H1 (cell line): ENCODE measurements at regions not wholly inside any gene's neighbourhood (a gene's known extent, or its start where the extent isn't known, plus 50 kb on each side); places are given as distances from the start of the nearest gene placed in this dataset.

Experiments
- CTCF ChIA-PET: fragments of 300-600 bp; sonication (Branson Sonifier 250); formaldehyde crosslinking; loops from one replicate; lab custom pipeline; 2021; ENCODE audit not compliant: partially characterized antibody; lab: Charles Lee
- POLR2A ChIA-PET: fragments of 300-600 bp; sonication (Branson Sonifier 250); formaldehyde crosslinking; loops from one replicate; lab custom pipeline; 2021; ENCODE audit warnings: inconsistent platforms; ENCODE audit not compliant: partially characterized antibody; lab: Charles Lee
- DNase-seq, 2 experiments: peaks; one replicate each; pipeline versions ENCODE4 v3.0.0 to v3.0.0-alpha.2; 2010 to 2022; ENCODE audit warnings: low spot score in 2 of 2, low read depth in 1 of 2, mixed read lengths in 1 of 2
- FAIRE-seq: peaks from 2 replicates; lab custom pipeline; 2011; peaks lifted over from hg19 to GRCh38; lab: Jason Lieb, UNC
- H2AFZ ChIP-seq: 2 replicates; pipeline ENCODE4 v1.8.1; 2012; ENCODE audit warnings: low read length, inconsistent platforms
- H2AK5ac ChIP-seq: 2 replicates; pipeline ENCODE4 v1.6.1; 2013; ENCODE audit warnings: low read depth, low read length
- H2BK120ac ChIP-seq: replicated peaks from 2 replicates; pipeline ENCODE3; 2013; ENCODE audit warnings: low read depth, low read length, inconsistent platforms
- H2BK12ac ChIP-seq: 2 replicates; pipeline ENCODE4 v1.6.1; 2013; ENCODE audit warnings: low read depth, low read length
- H2BK15ac ChIP-seq: 2 replicates; pipeline ENCODE4 v1.6.1; 2013; ENCODE audit warnings: low read length
- H2BK20ac ChIP-seq: 2 replicates; pipeline ENCODE4 v1.6.1; 2013; ENCODE audit warnings: low read length
- H2BK5ac ChIP-seq: 2 replicates; pipeline ENCODE4 v1.6.1; 2013; ENCODE audit warnings: low read depth, low read length
- H3K14ac ChIP-seq: 2 replicates; pipeline ENCODE4 v1.6.1; 2013; ENCODE audit warnings: inconsistent platforms; ENCODE audit not compliant: insufficient read length
- H3K18ac ChIP-seq: 2 replicates; pipeline ENCODE4 v1.6.1; 2013; ENCODE audit warnings: low read length; ENCODE audit errors: extremely low read depth
- H3K23ac ChIP-seq: 2 replicates; pipeline ENCODE4 v1.6.1; 2013; ENCODE audit warnings: inconsistent platforms; ENCODE audit not compliant: insufficient read length
- H3K23me2 ChIP-seq: 2 replicates; pipeline ENCODE4 v1.6.1; 2013; ENCODE audit warnings: low read depth, low read length
- H3K27ac ChIP-seq: 2 replicates; pipeline ENCODE4 v1.6.1; 2011; ENCODE audit warnings: low read depth, low read length, inconsistent platforms
- H3K27me3 ChIP-seq, 4 experiments: replicated peaks in 1 of 4; 1 replicate in 1 of 4; 2 replicates in 3 of 4; pipeline versions ENCODE4 v1.6.1 to v1.8.1; 2011 to 2013; ENCODE audit warnings: low read length in 3 of 4, mild to moderate bottlenecking in 3 of 4, inconsistent platforms in 2 of 4, mixed read lengths in 2 of 4, moderate library complexity in 1 of 4; ENCODE audit not compliant: control insufficient read depth in 3 of 4, insufficient read depth in 3 of 4; ENCODE audit errors: extremely low read depth in 1 of 4
- H3K36me3 ChIP-seq, 4 experiments: 2 replicates each; pipeline versions ENCODE4 v1.6.1 to v1.8.1; 2011 to 2013; ENCODE audit warnings: mild to moderate bottlenecking in 4 of 4, low read length in 3 of 4, moderate library complexity in 2 of 4, control low read depth in 1 of 4, inconsistent platforms in 1 of 4; ENCODE audit not compliant: insufficient read depth in 4 of 4, control insufficient read depth in 2 of 4
- H3K4ac ChIP-seq: replicated peaks from 2 replicates; pipeline ENCODE3; 2013; ENCODE audit warnings: low read length, low read depth, mixed read lengths, inconsistent platforms; ENCODE audit not compliant: insufficient read length
- H3K4me1 ChIP-seq, 4 experiments: replicated peaks in 1 of 4; 1 replicate in 1 of 4; 2 replicates in 3 of 4; pipeline versions ENCODE4 v1.6.1 to v1.8.1; 2011 to 2013; ENCODE audit warnings: low read length in 3 of 4, inconsistent platforms in 2 of 4, mixed read lengths in 1 of 4; ENCODE audit not compliant: insufficient read depth in 4 of 4, control insufficient read depth in 3 of 4
- H3K4me2 ChIP-seq, 2 experiments: 2 replicates each; pipeline versions ENCODE4 v1.6.1 to v1.8.1; 2011 to 2013; ENCODE audit warnings: low read depth in 2 of 2, low read length in 2 of 2, control low read depth in 1 of 2, inconsistent platforms in 1 of 2, mild to moderate bottlenecking in 1 of 2; ENCODE audit not compliant: insufficient read depth in 1 of 2
- H3K4me3 ChIP-seq, 4 experiments: fragments of 200-600, 300-600 bp in 1 of 4; sonication (generic), shearing (Covaris generic), sonication (Bioruptor Twin) in 1 of 4; 2 replicates each; pipeline versions ENCODE4 v1.5.1 to v1.8.1; 2011 to 2016; ENCODE audit warnings: low read length in 4 of 4, low read depth in 3 of 4, control low read depth in 2 of 4, inconsistent platforms in 2 of 4, mild to moderate bottlenecking in 2 of 4, mixed read lengths in 1 of 4, moderate library complexity in 1 of 4; ENCODE audit not compliant: insufficient read depth in 2 of 4; ENCODE audit errors: extremely low read depth in 1 of 4
- H3K56ac ChIP-seq: replicated peaks from 2 replicates; pipeline ENCODE3; 2013; ENCODE audit warnings: low read depth, mild to moderate bottlenecking, mixed read lengths, low read length, inconsistent platforms; ENCODE audit not compliant: insufficient read length
- H3K79me1 ChIP-seq: 2 replicates; pipeline ENCODE4 v1.6.1; 2013; ENCODE audit warnings: low read depth, low read length, control low read depth
- H3K79me2 ChIP-seq, 2 experiments: 2 replicates each; pipeline versions ENCODE4 v1.6.1 to v1.8.1; 2012 to 2013; ENCODE audit warnings: low read length in 2 of 2, mild to moderate bottlenecking in 2 of 2, inconsistent platforms in 1 of 2; ENCODE audit not compliant: insufficient read depth in 2 of 2, control insufficient read depth in 1 of 2
- H3K9ac ChIP-seq, 4 experiments: replicated peaks in 1 of 4; 1 replicate in 1 of 4; 2 replicates in 3 of 4; pipeline versions ENCODE4 v1.6.1 to v1.8.1; 2011 to 2013; ENCODE audit warnings: low read depth in 3 of 4, low read length in 3 of 4, control low read depth in 2 of 4, mild to moderate bottlenecking in 2 of 4, moderate library complexity in 2 of 4, inconsistent platforms in 1 of 4; ENCODE audit errors: extremely low read depth in 1 of 4
- H3K9me3 ChIP-seq, 2 experiments: 2 replicates each; pipeline versions ENCODE4 v1.6.1 to v1.8.1; 2012 to 2013; ENCODE audit warnings: mild to moderate bottlenecking in 2 of 2, moderate library complexity in 2 of 2, control low read depth in 1 of 2, inconsistent platforms in 1 of 2, low read depth in 1 of 2, low read length in 1 of 2, mixed read lengths in 1 of 2; ENCODE audit not compliant: insufficient read depth in 2 of 2
- H4K20me1 ChIP-seq, 2 experiments: replicated peaks in 1 of 2; 2 replicates each; pipeline versions ENCODE3 to v1.8.1; 2011 to 2013; ENCODE audit warnings: inconsistent platforms in 2 of 2, low read length in 2 of 2, mild to moderate bottlenecking in 1 of 2; ENCODE audit not compliant: insufficient read depth in 2 of 2, control insufficient read depth in 1 of 2
- H4K5ac ChIP-seq: 2 replicates; pipeline ENCODE4 v1.6.1; 2013; ENCODE audit warnings: low read length, low read depth, mixed read lengths, inconsistent platforms; ENCODE audit not compliant: insufficient read length
- H4K8ac ChIP-seq: 2 replicates; pipeline ENCODE4 v1.8.0; 2013; ENCODE audit warnings: mild to moderate bottlenecking, moderate library complexity, low read length, inconsistent platforms; ENCODE audit not compliant: insufficient read depth; ENCODE audit errors: extremely low read depth
- H4K91ac ChIP-seq: replicated peaks from 2 replicates; pipeline ENCODE3; 2013; ENCODE audit warnings: low read length, mixed read lengths, inconsistent platforms; ENCODE audit not compliant: insufficient read length
- BCL11A ChIP-seq, 2 experiments: IDR thresholded peaks; one replicate each; pipeline ENCODE4 v1.6.1; 2011; ENCODE audit warnings: low read depth in 2 of 2, low read length in 2 of 2, mild to moderate bottlenecking in 2 of 2
- CBX5 ChIP-seq: fragments of 300-800, 300-1000 bp; sonication (generic); IDR thresholded peaks from 2 replicates; pipeline ENCODE4 v1.7.1; 2016; ENCODE audit warnings: antibody characterized with exemption, low read length, low read depth
- CHD2 ChIP-seq: IDR thresholded peaks from 2 replicates; pipeline ENCODE4 v1.6.1; 2012; ENCODE audit warnings: low read length, improper control_type of control experiment
- CTBP2 ChIP-seq: IDR thresholded peaks from 2 replicates; pipeline ENCODE4 v1.7.0; 2011; ENCODE audit warnings: borderline replicate concordance, mild to moderate bottlenecking, moderate library complexity, mixed read lengths, low read length; ENCODE audit not compliant: insufficient read depth, insufficient read length
- EZH2 ChIP-seq: fragments of 200-600 bp; sonication (generic); IDR thresholded peaks from 2 replicates; pipeline ENCODE4 v1.7.1; 2012; ENCODE audit warnings: low read depth, mild to moderate bottlenecking, moderate library complexity, low read length, inconsistent platforms; ENCODE audit not compliant: severe bottlenecking
- FOSL1 ChIP-seq: IDR thresholded peaks from 2 replicates; pipeline ENCODE4 v1.6.1; 2011; ENCODE audit warnings: mild to moderate bottlenecking, low read depth, low read length, moderate library complexity; ENCODE audit not compliant: insufficient read depth
- JUND ChIP-seq: IDR thresholded peaks from 2 replicates; pipeline ENCODE4 v1.6.1; 2011; ENCODE audit warnings: mild to moderate bottlenecking, improper control_type of control experiment, low read length
- KDM1A ChIP-seq: fragments of 200-600, 300-600 bp; sonication (generic); IDR thresholded peaks from 2 replicates; pipeline ENCODE4 v1.7.1; 2016; ENCODE audit warnings: mild to moderate bottlenecking, low read length, borderline replicate concordance
- RAD21 ChIP-seq, 2 experiments: IDR thresholded peaks in 1 of 2; conservative IDR thresholded peaks in 1 of 2; 2 replicates each; pipeline ENCODE4 v1.6.1; 2011; ENCODE audit warnings: low read depth in 2 of 2, low read length in 2 of 2, improper control_type of control experiment in 1 of 2, inconsistent platforms in 1 of 2, mild to moderate bottlenecking in 1 of 2, moderate library complexity in 1 of 2
- RNF2 ChIP-seq: fragments of 200-900, 300-1000 bp; sonication (generic); IDR thresholded peaks from 2 replicates; pipeline ENCODE4 v1.7.1; 2016; ENCODE audit warnings: borderline replicate concordance, low read depth, mild to moderate bottlenecking, antibody characterized with exemption, low read length; ENCODE audit not compliant: poor library complexity, severe bottlenecking; ENCODE audit errors: missing control alignments
- SIRT6 ChIP-seq: IDR thresholded peaks from one replicate; pipeline ENCODE4 v1.7.1; 2012; ENCODE audit warnings: low read length, inconsistent platforms
- SIX5 ChIP-seq: IDR thresholded peaks from 2 replicates; pipeline ENCODE4 v1.6.1; 2011; ENCODE audit warnings: mild to moderate bottlenecking, low read depth, low read length
- USF2 ChIP-seq: IDR thresholded peaks from 2 replicates; pipeline ENCODE4 v1.6.1; 2011; ENCODE audit warnings: low read length, improper control_type of control experiment
- WGBS, 2 experiments: shearing (Covaris generic) in 1 of 2; methylation state at CpG; one replicate each; pipeline versions ENCODE4 v1.1.6 to v1.1.7; 2013 to 2015; ENCODE audit warnings: low lambda C conversion rate in 2 of 2, mixed read lengths in 2 of 2, inconsistent platforms in 1 of 2, low coverage in 1 of 2, missing lambda C conversion rate in 1 of 2; ENCODE audit not compliant: insufficient replicate concordance in 2 of 2, insufficient coverage in 1 of 2, insufficient read length in 1 of 2; ENCODE audit errors: extremely low coverage in 1 of 2, missing lambda C conversion rate in 1 of 2; 5-methylcytosine and 5-hydroxymethylcytosine counted together

DNA sequence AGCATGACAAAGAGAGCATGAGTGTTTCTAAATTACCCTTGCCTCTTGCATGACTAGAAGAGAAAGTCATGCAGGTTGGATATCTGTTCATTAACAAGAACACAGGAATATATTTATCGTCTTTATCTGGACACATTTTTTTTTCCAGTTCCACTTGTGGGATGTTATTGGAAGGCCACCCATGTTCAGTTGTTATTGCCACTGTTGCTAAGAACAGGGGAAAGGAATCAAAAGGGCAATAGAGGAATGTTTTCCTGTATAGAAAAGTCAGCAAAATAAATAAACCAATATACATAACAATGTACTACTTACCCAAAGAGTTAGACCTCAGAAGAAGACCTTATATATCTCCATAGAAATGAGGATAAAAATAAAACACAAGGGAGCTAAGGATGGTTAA lies 270.1 kb downstream of the QDPR start:
- Histone ChIP-seq H2BK12ac (no peak overlapping the region), H3K27me3 (no peaks in the 10 kb centered on the region), H4K20me1 (no peaks in the 10 kb centered on the region), H4K5ac (no peak overlapping the region), H2AK5ac (no peak overlapping the region), H3K23ac (no peak overlapping the region), H3K23me2 (no peaks in the 10 kb centered on the region), H3K4me2 (no peak overlapping the region), H4K8ac (no peak overlapping the region), H3K4me1 (no peaks in the 10 kb centered on the region), H3K79me2 (no peaks in the 10 kb centered on the region), H3K18ac (no peak overlapping the region), H3K36me3 (no peaks in the 10 kb centered on the region), H3K4me3 (no peak overlapping the region), H4K91ac (no peak overlapping the region), H3K9ac (no peak overlapping the region), H2AFZ (no peak overlapping the region), H3K56ac (no peak overlapping the region), H3K9me3 (no peaks in the 10 kb centered on the region), H2BK5ac (no peak overlapping the region), H2BK20ac (no peak overlapping the region), H3K4ac (no peak overlapping the region), H2BK120ac (no peak overlapping the region), H3K27ac (no peak overlapping the region), H3K79me1 (no peaks in the 10 kb centered on the region), H2BK15ac (no peak overlapping the region), H3K14ac (no peak overlapping the region)
- no peak for FAIRE-seq
- POLR2A ChIA-PET: no interaction called here
- no peak for DNase-seq
- WGBS, 2 experiments: 75% methylated on average over 1 of the region's 1 CpG; no CpG with 5 or more reads in 1 of the 2 experiments
- CTCF ChIA-PET: interaction anchor here (2.7 kb wide), 1 partner anchor 82 kb away, joined by 9 read pairs; no protein-coding TSS in a partner anchor
- no peak for TF ChIP-seq USF2
- no peak for TF ChIP-seq BCL11A (IDR thresholded peaks at IDR 0.05; ENCODE audit: low read depth in 2 of 2, low read length in 2 of 2)
- TF ChIP-seq KDM1A: no peak
- no peak for TF ChIP-seq FOSL1
- no peak for TF ChIP-seq CHD2
- no peak for TF ChIP-seq JUND
- TF ChIP-seq CBX5: no peak
- TF ChIP-seq CTBP2: no peak
- TF ChIP-seq SIRT6: no peak
- TF ChIP-seq EZH2: no peak
- TF ChIP-seq SIX5: no peak
- no peak for TF ChIP-seq RAD21 (IDR thresholded peaks at IDR 0.05 in 1 of 2, conservative IDR thresholded peaks at IDR 0.05 in 1 of 2; ENCODE audit: low read depth in 2 of 2, low read length in 2 of 2)
- TF ChIP-seq RNF2: no peak
